GM23338 (cell line): ENCODE measurements at regions not wholly inside any gene's neighbourhood (a gene's known extent, or its start where the extent isn't known, plus 50 kb on each side); places are given as distances from the start of the nearest gene placed in this dataset.

Experiments
- CREB1 ChIP-seq: fragments of 250-450 bp; sonication (Bioruptor Pico); IDR thresholded peaks from 2 replicates; pipeline ENCODE4 v1.5.0; 2020; ENCODE audit warnings: low read depth, mild to moderate bottlenecking, moderate library complexity
- CTCF ChIP-seq, 2 experiments: fragments of 200-600 bp in 1 of 2; sonication (generic) in 1 of 2; conservative IDR thresholded peaks; 2 replicates each; pipeline versions ENCODE4 v1.5.1 to v1.6.1; 2016 to 2017; ENCODE audit warnings: antibody characterized with exemption in 2 of 2, low read depth in 2 of 2, mild to moderate bottlenecking in 2 of 2, moderate library complexity in 1 of 2
- JUNB ChIP-seq: IDR thresholded peaks from one replicate; pipeline ENCODE4 v1.6.1; 2016; ENCODE audit warnings: antibody characterized with exemption; ENCODE audit not compliant: unreplicated experiment
- STAT1 ChIP-seq: IDR thresholded peaks from one replicate; pipeline ENCODE4 v1.6.1; 2016; ENCODE audit warnings: antibody characterized with exemption; ENCODE audit not compliant: unreplicated experiment
- ZNF114 ChIP-seq: fragments of 250-450 bp; sonication (Bioruptor Pico); IDR thresholded peaks from 2 replicates; pipeline ENCODE4 v1.5.0; 2020; ENCODE audit warnings: mild to moderate bottlenecking, moderate library complexity
- ZNF331 ChIP-seq: fragments of 250-450 bp; sonication (Bioruptor Pico); IDR thresholded peaks from 2 replicates; pipeline ENCODE4 v1.5.0; 2020; ENCODE audit warnings: low read depth, mild to moderate bottlenecking, moderate library complexity
- TF ChIP-seq, protein P1 (sequence below): fragments of 250-450 bp; sonication (Bioruptor Pico); IDR thresholded peaks from 2 replicates; pipeline ENCODE4 v1.5.0; 2020; ENCODE audit warnings: mild to moderate bottlenecking, moderate library complexity
- TF ChIP-seq, protein P2 (sequence below): IDR thresholded peaks from 2 replicates; pipeline ENCODE4 v1.6.1; 2016; ENCODE audit warnings: antibody characterized with exemption

DNA sequence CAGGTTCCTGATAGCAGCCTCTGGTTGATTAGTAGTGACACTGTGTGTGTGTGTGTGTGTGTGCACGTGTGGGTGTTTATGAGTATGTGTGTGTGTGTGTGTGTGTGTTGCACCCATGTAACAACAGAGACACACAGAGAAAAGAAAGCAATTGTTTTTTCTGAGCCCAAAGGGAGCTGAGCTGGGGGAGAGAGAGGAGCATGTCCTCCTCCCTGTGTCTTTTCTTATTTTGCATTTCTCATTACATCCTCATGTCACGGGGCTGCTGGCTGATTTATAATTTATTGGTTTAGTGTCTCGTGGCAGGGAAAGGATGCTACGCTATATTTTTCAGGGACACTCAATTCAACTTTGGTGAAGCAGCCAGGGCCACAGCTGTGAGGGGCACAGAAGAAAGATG lies 511.4 kb downstream of the BCOR start (continued):
- TF ChIP-seq, protein P1, sequence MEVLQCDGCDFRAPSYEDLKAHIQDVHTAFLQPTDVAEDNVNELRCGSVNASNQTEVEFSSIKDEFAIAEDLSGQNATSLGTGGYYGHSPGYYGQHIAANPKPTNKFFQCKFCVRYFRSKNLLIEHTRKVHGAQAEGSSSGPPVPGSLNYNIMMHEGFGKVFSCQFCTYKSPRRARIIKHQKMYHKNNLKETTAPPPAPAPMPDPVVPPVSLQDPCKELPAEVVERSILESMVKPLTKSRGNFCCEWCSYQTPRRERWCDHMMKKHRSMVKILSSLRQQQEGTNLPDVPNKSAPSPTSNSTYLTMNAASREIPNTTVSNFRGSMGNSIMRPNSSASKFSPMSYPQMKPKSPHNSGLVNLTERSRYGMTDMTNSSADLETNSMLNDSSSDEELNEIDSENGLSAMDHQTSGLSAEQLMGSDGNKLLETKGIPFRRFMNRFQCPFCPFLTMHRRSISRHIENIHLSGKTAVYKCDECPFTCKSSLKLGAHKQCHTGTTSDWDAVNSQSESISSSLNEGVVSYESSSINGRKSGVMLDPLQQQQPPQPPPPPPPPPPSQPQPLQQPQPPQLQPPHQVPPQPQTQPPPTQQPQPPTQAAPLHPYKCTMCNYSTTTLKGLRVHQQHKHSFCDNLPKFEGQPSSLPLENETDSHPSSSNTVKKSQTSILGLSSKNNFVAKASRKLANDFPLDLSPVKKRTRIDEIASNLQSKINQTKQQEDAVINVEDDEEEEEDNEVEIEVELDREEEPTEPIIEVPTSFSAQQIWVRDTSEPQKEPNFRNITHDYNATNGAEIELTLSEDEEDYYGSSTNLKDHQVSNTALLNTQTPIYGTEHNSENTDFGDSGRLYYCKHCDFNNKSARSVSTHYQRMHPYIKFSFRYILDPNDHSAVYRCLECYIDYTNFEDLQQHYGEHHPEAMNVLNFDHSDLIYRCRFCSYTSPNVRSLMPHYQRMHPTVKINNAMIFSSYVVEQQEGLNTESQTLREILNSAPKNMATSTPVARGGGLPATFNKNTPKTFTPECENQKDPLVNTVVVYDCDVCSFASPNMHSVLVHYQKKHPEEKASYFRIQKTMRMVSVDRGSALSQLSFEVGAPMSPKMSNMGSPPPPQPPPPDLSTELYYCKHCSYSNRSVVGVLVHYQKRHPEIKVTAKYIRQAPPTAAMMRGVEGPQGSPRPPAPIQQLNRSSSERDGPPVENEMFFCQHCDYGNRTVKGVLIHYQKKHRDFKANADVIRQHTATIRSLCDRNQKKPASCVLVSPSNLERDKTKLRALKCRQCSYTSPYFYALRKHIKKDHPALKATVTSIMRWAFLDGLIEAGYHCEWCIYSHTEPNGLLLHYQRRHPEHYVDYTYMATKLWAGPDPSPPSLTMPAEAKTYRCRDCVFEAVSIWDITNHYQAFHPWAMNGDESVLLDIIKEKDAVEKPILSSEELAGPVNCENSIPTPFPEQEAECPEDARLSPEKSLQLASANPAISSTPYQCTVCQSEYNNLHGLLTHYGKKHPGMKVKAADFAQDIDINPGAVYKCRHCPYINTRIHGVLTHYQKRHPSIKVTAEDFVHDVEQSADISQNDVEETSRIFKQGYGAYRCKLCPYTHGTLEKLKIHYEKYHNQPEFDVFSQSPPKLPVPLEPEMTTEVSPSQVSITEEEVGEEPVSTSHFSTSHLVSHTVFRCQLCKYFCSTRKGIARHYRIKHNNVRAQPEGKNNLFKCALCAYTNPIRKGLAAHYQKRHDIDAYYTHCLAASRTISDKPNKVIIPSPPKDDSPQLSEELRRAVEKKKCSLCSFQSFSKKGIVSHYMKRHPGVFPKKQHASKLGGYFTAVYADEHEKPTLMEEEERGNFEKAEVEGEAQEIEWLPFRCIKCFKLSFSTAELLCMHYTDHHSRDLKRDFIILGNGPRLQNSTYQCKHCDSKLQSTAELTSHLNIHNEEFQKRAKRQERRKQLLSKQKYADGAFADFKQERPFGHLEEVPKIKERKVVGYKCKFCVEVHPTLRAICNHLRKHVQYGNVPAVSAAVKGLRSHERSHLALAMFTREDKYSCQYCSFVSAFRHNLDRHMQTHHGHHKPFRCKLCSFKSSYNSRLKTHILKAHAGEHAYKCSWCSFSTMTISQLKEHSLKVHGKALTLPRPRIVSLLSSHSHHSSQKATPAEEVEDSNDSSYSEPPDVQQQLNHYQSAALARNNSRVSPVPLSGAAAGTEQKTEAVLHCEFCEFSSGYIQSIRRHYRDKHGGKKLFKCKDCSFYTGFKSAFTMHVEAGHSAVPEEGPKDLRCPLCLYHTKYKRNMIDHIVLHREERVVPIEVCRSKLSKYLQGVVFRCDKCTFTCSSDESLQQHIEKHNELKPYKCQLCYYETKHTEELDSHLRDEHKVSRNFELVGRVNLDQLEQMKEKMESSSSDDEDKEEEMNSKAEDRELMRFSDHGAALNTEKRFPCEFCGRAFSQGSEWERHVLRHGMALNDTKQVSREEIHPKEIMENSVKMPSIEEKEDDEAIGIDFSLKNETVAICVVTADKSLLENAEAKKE (CRISPR knock-in tag), result no peak
- TF ChIP-seq JUNB (no peak), ZNF114 (CRISPR knock-in tag) (no peak), CREB1 (CRISPR knock-in tag) (no peak), CTCF (conservative IDR thresholded peaks at IDR 0.05; ENCODE audit: low read depth in 2 of 2) (no peak), STAT1 (no peak), ZNF331 (no peak)
- TF ChIP-seq, protein P2, sequence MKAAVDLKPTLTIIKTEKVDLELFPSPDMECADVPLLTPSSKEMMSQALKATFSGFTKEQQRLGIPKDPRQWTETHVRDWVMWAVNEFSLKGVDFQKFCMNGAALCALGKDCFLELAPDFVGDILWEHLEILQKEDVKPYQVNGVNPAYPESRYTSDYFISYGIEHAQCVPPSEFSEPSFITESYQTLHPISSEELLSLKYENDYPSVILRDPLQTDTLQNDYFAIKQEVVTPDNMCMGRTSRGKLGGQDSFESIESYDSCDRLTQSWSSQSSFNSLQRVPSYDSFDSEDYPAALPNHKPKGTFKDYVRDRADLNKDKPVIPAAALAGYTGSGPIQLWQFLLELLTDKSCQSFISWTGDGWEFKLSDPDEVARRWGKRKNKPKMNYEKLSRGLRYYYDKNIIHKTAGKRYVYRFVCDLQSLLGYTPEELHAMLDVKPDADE, result no peak
